Heart left ventricle (tissue), 13 donors: ENCODE measurements at regions not wholly inside any gene's neighbourhood (a gene's known extent, or its start where the extent isn't known, plus 50 kb on each side); places are given as distances from the start of the nearest gene placed in this dataset.

Source experiments
- POLR2A ChIP-seq, 2 donors: fragments of 450-650 bp; IDR thresholded peaks; one replicate each; pipeline ENCODE4 v1.6.1; 2017; ENCODE audit warnings: antibody characterized with exemption in 2 of 2, mild to moderate bottlenecking in 2 of 2, moderate library complexity in 2 of 2
- TF ChIP-seq, protein P1 (sequence below), 12 donors: fragments of 200-600 bp; sonication (generic) in 4 of 12; IDR thresholded peaks; one replicate each; pipeline versions ENCODE4 v1.5.0 to v1.8.0; 2018 to 2022; ENCODE audit warnings: antibody characterized with exemption in 12 of 12, mild to moderate bottlenecking in 5 of 12
- donor health status: ischemic (EF 13 %, LVEDD 7.1; RV severe dilation, severe dysfunction).
- donor health status: DM: no; HTN: yes; CAD: no.
- donor health status: DM: no; HTN: no; CAD: no.
- donor health status: ischemic (EF 25% LVEDD 6.9; RV normal size, moderate dysfunction).
- donor health status: ischemic (EF 25% LVEDD 5.7; RV mildly dilated, moderate dysfunction).
- donor health status: ischemic (EF 35%, LVEDD 5.7; RV mildly dilated, moderate dysfunction).
- donor health status: nonischemic (EF 11% LVEDD 7.7; RV severe dilation, severe dysfunction).
- donor health status: DM: yes; HTN: yes; CAD: no.
- donor health status: PGD.
- donor health status: ischemic (EF 29% LVEDD 5.4; RV normal size, mild dysfunction).
- donor health status: nonischemic (EF 23%, LVEDD 6.1; RV moderate dilation, normal function).

DNA sequence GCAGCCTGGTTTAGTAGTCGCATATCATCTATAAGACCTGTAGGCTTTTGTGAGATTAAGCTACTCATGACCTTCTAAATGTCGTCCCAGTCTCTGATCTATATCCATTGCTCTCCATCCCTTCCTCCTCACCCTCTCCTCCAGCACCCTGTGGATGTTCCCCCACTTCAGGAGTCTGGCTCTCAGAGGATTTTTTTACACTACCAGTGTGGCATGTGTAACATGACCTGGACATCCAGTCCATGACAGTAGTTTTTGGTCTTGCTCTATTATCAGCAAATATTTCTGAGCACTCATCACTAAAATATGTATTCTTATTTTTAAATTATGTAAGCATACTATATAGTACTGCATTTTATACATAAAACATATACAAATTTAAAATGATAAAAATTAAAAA lies 142.1 kb downstream of the DYRK2 start:
- TF ChIP-seq, protein P1, sequence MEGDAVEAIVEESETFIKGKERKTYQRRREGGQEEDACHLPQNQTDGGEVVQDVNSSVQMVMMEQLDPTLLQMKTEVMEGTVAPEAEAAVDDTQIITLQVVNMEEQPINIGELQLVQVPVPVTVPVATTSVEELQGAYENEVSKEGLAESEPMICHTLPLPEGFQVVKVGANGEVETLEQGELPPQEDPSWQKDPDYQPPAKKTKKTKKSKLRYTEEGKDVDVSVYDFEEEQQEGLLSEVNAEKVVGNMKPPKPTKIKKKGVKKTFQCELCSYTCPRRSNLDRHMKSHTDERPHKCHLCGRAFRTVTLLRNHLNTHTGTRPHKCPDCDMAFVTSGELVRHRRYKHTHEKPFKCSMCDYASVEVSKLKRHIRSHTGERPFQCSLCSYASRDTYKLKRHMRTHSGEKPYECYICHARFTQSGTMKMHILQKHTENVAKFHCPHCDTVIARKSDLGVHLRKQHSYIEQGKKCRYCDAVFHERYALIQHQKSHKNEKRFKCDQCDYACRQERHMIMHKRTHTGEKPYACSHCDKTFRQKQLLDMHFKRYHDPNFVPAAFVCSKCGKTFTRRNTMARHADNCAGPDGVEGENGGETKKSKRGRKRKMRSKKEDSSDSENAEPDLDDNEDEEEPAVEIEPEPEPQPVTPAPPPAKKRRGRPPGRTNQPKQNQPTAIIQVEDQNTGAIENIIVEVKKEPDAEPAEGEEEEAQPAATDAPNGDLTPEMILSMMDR (IDR thresholded peaks at IDR 0.05) = no peak
- TF ChIP-seq POLR2A (IDR thresholded peaks at IDR 0.05) = no peak
